H1 (cell line): ENCODE measurements at regions not wholly inside any gene's neighbourhood (a gene's known extent, or its start where the extent isn't known, plus 50 kb on each side); places are given as distances from the start of the nearest gene placed in this dataset.

ENCODE experiments used
- CTCF ChIA-PET: fragments of 300-600 bp; sonication (Branson Sonifier 250); formaldehyde crosslinking; loops from one replicate; lab custom pipeline; 2021; ENCODE audit not compliant: partially characterized antibody; lab: Charles Lee
- POLR2A ChIA-PET: fragments of 300-600 bp; sonication (Branson Sonifier 250); formaldehyde crosslinking; loops from one replicate; lab custom pipeline; 2021; ENCODE audit warnings: inconsistent platforms; ENCODE audit not compliant: partially characterized antibody; lab: Charles Lee
- DNase-seq, 2 experiments: peaks; one replicate each; pipeline versions ENCODE4 v3.0.0 to v3.0.0-alpha.2; 2010 to 2022; ENCODE audit warnings: low spot score in 2 of 2, low read depth in 1 of 2, mixed read lengths in 1 of 2
- FAIRE-seq: peaks from 2 replicates; lab custom pipeline; 2011; peaks lifted over from hg19 to GRCh38; lab: Jason Lieb, UNC
- H2AFZ ChIP-seq: 2 replicates; pipeline ENCODE4 v1.8.1; 2012; ENCODE audit warnings: low read length, inconsistent platforms
- H2AK5ac ChIP-seq: 2 replicates; pipeline ENCODE4 v1.6.1; 2013; ENCODE audit warnings: low read depth, low read length
- H2BK120ac ChIP-seq: replicated peaks from 2 replicates; pipeline ENCODE3; 2013; ENCODE audit warnings: low read depth, low read length, inconsistent platforms
- H2BK12ac ChIP-seq: 2 replicates; pipeline ENCODE4 v1.6.1; 2013; ENCODE audit warnings: low read depth, low read length
- H2BK15ac ChIP-seq: 2 replicates; pipeline ENCODE4 v1.6.1; 2013; ENCODE audit warnings: low read length
- H2BK20ac ChIP-seq: 2 replicates; pipeline ENCODE4 v1.6.1; 2013; ENCODE audit warnings: low read length
- H2BK5ac ChIP-seq: 2 replicates; pipeline ENCODE4 v1.6.1; 2013; ENCODE audit warnings: low read depth, low read length
- H3K14ac ChIP-seq: 2 replicates; pipeline ENCODE4 v1.6.1; 2013; ENCODE audit warnings: inconsistent platforms; ENCODE audit not compliant: insufficient read length
- H3K18ac ChIP-seq: 2 replicates; pipeline ENCODE4 v1.6.1; 2013; ENCODE audit warnings: low read length; ENCODE audit errors: extremely low read depth
- H3K23ac ChIP-seq: 2 replicates; pipeline ENCODE4 v1.6.1; 2013; ENCODE audit warnings: inconsistent platforms; ENCODE audit not compliant: insufficient read length
- H3K23me2 ChIP-seq: 2 replicates; pipeline ENCODE4 v1.6.1; 2013; ENCODE audit warnings: low read depth, low read length
- H3K27ac ChIP-seq: 2 replicates; pipeline ENCODE4 v1.6.1; 2011; ENCODE audit warnings: low read depth, low read length, inconsistent platforms
- H3K27me3 ChIP-seq, 4 experiments: replicated peaks in 1 of 4; 1 replicate in 1 of 4; 2 replicates in 3 of 4; pipeline versions ENCODE4 v1.6.1 to v1.8.1; 2011 to 2013; ENCODE audit warnings: low read length in 3 of 4, mild to moderate bottlenecking in 3 of 4, inconsistent platforms in 2 of 4, mixed read lengths in 2 of 4, moderate library complexity in 1 of 4; ENCODE audit not compliant: control insufficient read depth in 3 of 4, insufficient read depth in 3 of 4; ENCODE audit errors: extremely low read depth in 1 of 4
- H3K36me3 ChIP-seq, 4 experiments: 2 replicates each; pipeline versions ENCODE4 v1.6.1 to v1.8.1; 2011 to 2013; ENCODE audit warnings: mild to moderate bottlenecking in 4 of 4, low read length in 3 of 4, moderate library complexity in 2 of 4, control low read depth in 1 of 4, inconsistent platforms in 1 of 4; ENCODE audit not compliant: insufficient read depth in 4 of 4, control insufficient read depth in 2 of 4
- H3K4ac ChIP-seq: replicated peaks from 2 replicates; pipeline ENCODE3; 2013; ENCODE audit warnings: low read length, low read depth, mixed read lengths, inconsistent platforms; ENCODE audit not compliant: insufficient read length
- H3K4me1 ChIP-seq, 4 experiments: replicated peaks in 1 of 4; 1 replicate in 1 of 4; 2 replicates in 3 of 4; pipeline versions ENCODE4 v1.6.1 to v1.8.1; 2011 to 2013; ENCODE audit warnings: low read length in 3 of 4, inconsistent platforms in 2 of 4, mixed read lengths in 1 of 4; ENCODE audit not compliant: insufficient read depth in 4 of 4, control insufficient read depth in 3 of 4
- H3K4me2 ChIP-seq, 2 experiments: 2 replicates each; pipeline versions ENCODE4 v1.6.1 to v1.8.1; 2011 to 2013; ENCODE audit warnings: low read depth in 2 of 2, low read length in 2 of 2, control low read depth in 1 of 2, inconsistent platforms in 1 of 2, mild to moderate bottlenecking in 1 of 2; ENCODE audit not compliant: insufficient read depth in 1 of 2
- H3K4me3 ChIP-seq, 4 experiments: fragments of 200-600, 300-600 bp in 1 of 4; sonication (generic), shearing (Covaris generic), sonication (Bioruptor Twin) in 1 of 4; 2 replicates each; pipeline versions ENCODE4 v1.5.1 to v1.8.1; 2011 to 2016; ENCODE audit warnings: low read length in 4 of 4, low read depth in 3 of 4, control low read depth in 2 of 4, inconsistent platforms in 2 of 4, mild to moderate bottlenecking in 2 of 4, mixed read lengths in 1 of 4, moderate library complexity in 1 of 4; ENCODE audit not compliant: insufficient read depth in 2 of 4; ENCODE audit errors: extremely low read depth in 1 of 4
- H3K56ac ChIP-seq: replicated peaks from 2 replicates; pipeline ENCODE3; 2013; ENCODE audit warnings: low read depth, mild to moderate bottlenecking, mixed read lengths, low read length, inconsistent platforms; ENCODE audit not compliant: insufficient read length
- H3K79me1 ChIP-seq: 2 replicates; pipeline ENCODE4 v1.6.1; 2013; ENCODE audit warnings: low read depth, low read length, control low read depth
- H3K79me2 ChIP-seq, 2 experiments: 2 replicates each; pipeline versions ENCODE4 v1.6.1 to v1.8.1; 2012 to 2013; ENCODE audit warnings: low read length in 2 of 2, mild to moderate bottlenecking in 2 of 2, inconsistent platforms in 1 of 2; ENCODE audit not compliant: insufficient read depth in 2 of 2, control insufficient read depth in 1 of 2
- H3K9ac ChIP-seq, 4 experiments: replicated peaks in 1 of 4; 1 replicate in 1 of 4; 2 replicates in 3 of 4; pipeline versions ENCODE4 v1.6.1 to v1.8.1; 2011 to 2013; ENCODE audit warnings: low read depth in 3 of 4, low read length in 3 of 4, control low read depth in 2 of 4, mild to moderate bottlenecking in 2 of 4, moderate library complexity in 2 of 4, inconsistent platforms in 1 of 4; ENCODE audit errors: extremely low read depth in 1 of 4
- H3K9me3 ChIP-seq, 2 experiments: 2 replicates each; pipeline versions ENCODE4 v1.6.1 to v1.8.1; 2012 to 2013; ENCODE audit warnings: mild to moderate bottlenecking in 2 of 2, moderate library complexity in 2 of 2, control low read depth in 1 of 2, inconsistent platforms in 1 of 2, low read depth in 1 of 2, low read length in 1 of 2, mixed read lengths in 1 of 2; ENCODE audit not compliant: insufficient read depth in 2 of 2
- H4K20me1 ChIP-seq, 2 experiments: replicated peaks in 1 of 2; 2 replicates each; pipeline versions ENCODE3 to v1.8.1; 2011 to 2013; ENCODE audit warnings: inconsistent platforms in 2 of 2, low read length in 2 of 2, mild to moderate bottlenecking in 1 of 2; ENCODE audit not compliant: insufficient read depth in 2 of 2, control insufficient read depth in 1 of 2
- H4K5ac ChIP-seq: 2 replicates; pipeline ENCODE4 v1.6.1; 2013; ENCODE audit warnings: low read length, low read depth, mixed read lengths, inconsistent platforms; ENCODE audit not compliant: insufficient read length
- H4K8ac ChIP-seq: 2 replicates; pipeline ENCODE4 v1.8.0; 2013; ENCODE audit warnings: mild to moderate bottlenecking, moderate library complexity, low read length, inconsistent platforms; ENCODE audit not compliant: insufficient read depth; ENCODE audit errors: extremely low read depth
- H4K91ac ChIP-seq: replicated peaks from 2 replicates; pipeline ENCODE3; 2013; ENCODE audit warnings: low read length, mixed read lengths, inconsistent platforms; ENCODE audit not compliant: insufficient read length
- HDAC2 ChIP-seq, 2 experiments: fragments of 300-600 bp in 1 of 2; sonication (generic) in 1 of 2; IDR thresholded peaks; 2 replicates each; pipeline ENCODE4 v1.6.1; 2011 to 2012; ENCODE audit warnings: low read depth in 2 of 2, low read length in 2 of 2, mild to moderate bottlenecking in 2 of 2, moderate library complexity in 2 of 2, borderline replicate concordance in 1 of 2, inconsistent platforms in 1 of 2
- KDM1A ChIP-seq: fragments of 200-600, 300-600 bp; sonication (generic); IDR thresholded peaks from 2 replicates; pipeline ENCODE4 v1.7.1; 2016; ENCODE audit warnings: mild to moderate bottlenecking, low read length, borderline replicate concordance
- WGBS, 2 experiments: shearing (Covaris generic) in 1 of 2; methylation state at CpG; one replicate each; pipeline versions ENCODE4 v1.1.6 to v1.1.7; 2013 to 2015; ENCODE audit warnings: low lambda C conversion rate in 2 of 2, mixed read lengths in 2 of 2, inconsistent platforms in 1 of 2, low coverage in 1 of 2, missing lambda C conversion rate in 1 of 2; ENCODE audit not compliant: insufficient replicate concordance in 2 of 2, insufficient coverage in 1 of 2, insufficient read length in 1 of 2; ENCODE audit errors: extremely low coverage in 1 of 2, missing lambda C conversion rate in 1 of 2; 5-methylcytosine and 5-hydroxymethylcytosine counted together

DNA sequence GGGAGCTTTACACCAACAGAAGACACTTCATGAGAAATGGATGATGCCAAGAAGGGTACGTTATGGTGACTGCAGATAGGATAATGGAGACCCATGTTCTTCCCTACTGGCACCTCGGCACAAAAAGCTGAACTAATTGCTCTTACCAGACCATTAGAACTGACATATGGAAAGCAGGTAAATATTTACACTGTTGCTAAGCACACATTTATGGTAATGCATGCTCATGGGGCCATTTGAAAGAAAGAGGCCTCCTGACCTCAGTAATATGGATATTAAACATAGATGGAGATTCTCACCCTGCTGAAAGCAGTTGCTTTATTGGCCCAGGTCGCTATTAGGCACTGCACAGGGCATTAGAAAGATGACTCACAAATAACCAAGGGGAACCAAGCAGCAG, 1759.6 kb downstream of the C4orf33 start:
- H3K4ac ChIP-seq = no peak overlapping the region
- ChIA-PET POLR2A (no interaction called here), CTCF (interaction anchor here (1.0 kb wide), 1 partner anchor 164 kb away, joined by 3 read pairs; no protein-coding TSS in a partner anchor)
- no peaks in the 10 kb centered on the region for H3K79me1 ChIP-seq
- no peak overlapping the region for H2AFZ ChIP-seq
- no peaks in the 10 kb centered on the region for H3K23me2 ChIP-seq
- H3K9ac ChIP-seq = no peak overlapping the region
- no peak overlapping the region for H3K4me2 ChIP-seq
- H3K18ac ChIP-seq = no peak overlapping the region
- no peak overlapping the region for H3K4me3 ChIP-seq
- no peak overlapping the region for H4K8ac ChIP-seq
- no peak overlapping the region for H2AK5ac ChIP-seq
- DNase-seq (no peak), FAIRE-seq (no peak)
- H3K27me3 ChIP-seq = no peaks in the 10 kb centered on the region
- H2BK5ac ChIP-seq = no peak overlapping the region
- no peak overlapping the region for H2BK12ac ChIP-seq
- no peaks in the 10 kb centered on the region for H4K20me1 ChIP-seq
- no peak overlapping the region for H2BK120ac ChIP-seq
- WGBS, 2 experiments = 84% methylated on average over 3 of the region's 3 CpGs; no CpG with 5 or more reads in 1 of the 2 experiments
- H3K14ac ChIP-seq = no peak overlapping the region
- H4K5ac ChIP-seq = no peak overlapping the region
- H3K4me1 ChIP-seq = no peaks in the 10 kb centered on the region
- H2BK20ac ChIP-seq = no peak overlapping the region
- H4K91ac ChIP-seq = no peak overlapping the region
- H2BK15ac ChIP-seq = no peak overlapping the region
- no peaks in the 10 kb centered on the region for H3K79me2 ChIP-seq
- no peak overlapping the region for H3K23ac ChIP-seq
- no peaks in the 10 kb centered on the region for H3K9me3 ChIP-seq
- no peak overlapping the region for H3K27ac ChIP-seq
- no peak overlapping the region for H3K56ac ChIP-seq
- no peaks in the 10 kb centered on the region for H3K36me3 ChIP-seq
- TF ChIP-seq KDM1A = no peak
- no peak for TF ChIP-seq HDAC2 (IDR thresholded peaks at IDR 0.05; ENCODE audit: borderline replicate concordance in 1 of 2, low read depth in 2 of 2, low read length in 2 of 2)
